GM18951 (cell line): ENCODE measurements at regions not wholly inside any gene's neighbourhood (a gene's known extent, or its start where the extent isn't known, plus 50 kb on each side); places are given as distances from the start of the nearest gene placed in this dataset.
A peak's percentile ranks its signal among the peaks of the same experiment; 100 is the strongest.

Source experiments
- POLR2A ChIP-seq: IDR thresholded peaks from 4 replicates; pipeline ENCODE4 v1.6.1; 2011; ENCODE audit warnings: mild to moderate bottlenecking; ENCODE audit not compliant: insufficient read length, insufficient read depth; ENCODE audit errors: extremely low read depth
- in situ Hi-C: fragments of 300-500 bp; cut with MboI; formaldehyde crosslinking; loops from one replicate; pipeline ENCODE4 v1.12.0; 2022; ENCODE audit warnings: low sequenced_read_pairs, mixed read lengths, inconsistent platforms; ENCODE audit not compliant: unreplicated experiment

DNA sequence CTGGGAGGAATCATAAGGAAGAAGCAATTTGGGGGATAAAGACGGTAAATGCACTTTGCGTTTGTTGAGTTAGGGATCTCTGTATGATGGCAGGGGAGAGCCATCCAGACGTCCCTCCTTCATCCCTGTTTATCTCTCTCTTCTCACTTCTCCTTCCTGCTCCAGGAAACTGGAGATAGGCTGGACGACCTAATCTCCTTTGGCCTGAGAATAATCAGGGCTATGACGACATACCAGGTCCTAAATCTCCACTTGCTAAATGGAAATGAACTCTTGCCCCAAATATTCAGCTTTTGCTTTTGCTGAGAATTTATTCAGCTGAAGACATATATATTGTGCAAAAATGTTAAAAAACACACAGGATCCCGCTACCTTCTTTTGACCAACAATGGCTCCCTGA, 182.9 kb upstream of the INHBA start:
- TF ChIP-seq POLR2A = no peak
- in situ Hi-C loops = no loop called here

DNA sequence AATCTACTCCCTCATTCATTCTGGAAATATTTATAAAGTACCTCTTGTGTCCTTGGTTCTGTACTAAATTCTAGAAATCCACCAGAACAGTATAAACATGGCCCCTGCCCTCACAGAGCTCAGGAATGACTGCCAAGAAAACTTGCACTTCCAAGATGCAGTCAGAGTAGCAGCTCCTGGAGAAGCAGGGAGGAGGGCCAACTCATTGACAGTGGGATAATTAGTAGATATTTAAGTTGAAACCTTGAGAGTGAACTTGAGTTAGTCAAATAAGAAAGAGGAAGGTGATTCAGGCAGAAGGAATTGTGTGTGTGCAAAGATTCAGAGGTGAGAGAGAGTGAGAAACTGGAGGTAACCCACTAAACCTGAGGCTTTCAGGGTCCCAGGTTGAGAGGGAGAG, 182.2 kb upstream of the INHBA start:
- TF ChIP-seq POLR2A = no peak
- in situ Hi-C loops = no loop called here

DNA sequence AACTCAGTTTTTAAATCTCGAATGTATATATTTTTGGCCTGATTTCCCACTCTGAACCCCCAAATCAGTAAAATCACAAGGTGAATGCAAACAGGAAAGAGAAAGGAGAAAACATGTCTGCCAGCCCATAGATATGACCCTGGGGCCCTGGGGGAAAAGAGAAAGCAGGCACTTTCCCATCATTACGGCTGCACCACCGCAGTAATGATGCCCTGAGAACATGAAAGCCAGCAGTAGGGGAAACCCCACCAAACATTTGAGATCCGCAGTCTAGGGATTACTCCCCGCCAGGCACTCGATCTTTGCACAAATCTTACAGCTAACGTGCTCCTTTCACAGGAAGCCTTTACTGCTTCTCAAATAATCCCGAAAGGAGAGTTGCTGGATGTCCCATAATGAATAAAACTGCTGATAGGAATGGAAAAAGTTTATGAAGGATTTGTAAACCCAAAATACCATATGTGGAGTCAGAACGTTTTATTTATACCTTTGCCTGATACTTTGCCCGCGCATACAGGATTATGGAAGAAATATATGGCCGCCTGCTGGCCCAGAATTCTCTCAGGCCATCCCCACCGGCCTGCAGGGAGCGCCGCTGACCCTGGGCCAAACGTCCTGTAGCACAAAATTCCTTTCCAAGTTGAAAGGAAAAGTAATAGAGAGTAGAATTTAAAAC, 180.0 kb upstream of the INHBA start:
- no peak for TF ChIP-seq POLR2A
- in situ Hi-C loops = no loop called here

DNA sequence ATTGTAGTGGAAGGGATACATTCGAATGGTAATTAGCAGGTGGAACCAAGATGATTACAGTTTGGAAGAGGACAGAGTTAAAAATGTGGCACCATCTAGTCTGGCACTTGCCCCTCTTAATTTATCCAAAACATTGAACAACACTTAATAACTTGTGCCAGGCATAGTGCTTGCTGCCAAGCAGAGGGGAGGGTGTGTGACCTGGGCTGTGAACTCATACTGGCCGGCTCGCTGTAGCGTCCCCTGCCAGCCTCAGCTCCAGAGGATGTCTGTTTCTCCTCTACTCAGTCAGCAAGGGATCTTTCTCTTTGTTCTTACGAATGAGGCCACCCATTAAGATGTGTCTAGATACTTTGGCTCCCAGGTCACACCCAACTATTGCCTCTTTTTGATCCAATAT, 179.4 kb upstream of the INHBA start:
- TF ChIP-seq POLR2A = no peak
- in situ Hi-C loops = no loop called here

DNA sequence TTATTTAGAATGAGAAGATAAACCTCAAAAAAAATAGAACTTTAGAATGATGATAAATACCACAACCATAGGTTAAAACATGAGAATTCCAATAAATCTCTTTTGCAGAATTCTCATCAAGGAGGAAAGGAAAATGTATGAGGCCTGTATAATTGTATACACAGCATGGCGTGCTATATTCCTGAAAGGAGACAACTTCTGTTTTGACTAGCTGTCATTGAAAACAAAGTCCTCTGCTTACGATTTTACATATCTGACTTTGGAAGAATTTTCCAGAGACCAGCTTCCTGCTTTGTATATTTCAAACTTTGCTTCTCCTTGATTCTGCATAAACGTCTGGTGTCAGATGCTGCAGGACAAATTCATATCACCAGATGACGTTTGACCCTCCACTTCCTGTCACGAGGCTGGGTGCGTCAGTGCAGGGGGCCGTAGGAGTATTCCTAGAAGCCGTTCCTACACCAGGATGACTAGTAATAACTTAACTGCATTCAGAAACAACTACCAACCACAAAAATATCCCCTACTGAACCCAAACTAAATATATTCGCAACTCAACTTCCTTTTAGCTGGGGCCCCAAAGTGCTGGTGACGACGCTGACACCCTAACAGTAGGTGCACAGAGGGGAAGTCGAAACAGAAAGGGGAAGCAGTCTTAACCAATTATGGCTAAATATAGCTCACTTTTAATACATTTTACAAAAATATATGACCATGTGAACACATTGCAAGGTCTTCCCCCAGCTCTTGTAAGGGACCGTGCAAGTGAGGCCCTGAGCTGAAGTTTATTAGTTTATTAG, 178.6 kb upstream of the INHBA start:
- TF ChIP-seq POLR2A = peak; percentile 23
- in situ Hi-C loops = no loop called here

DNA sequence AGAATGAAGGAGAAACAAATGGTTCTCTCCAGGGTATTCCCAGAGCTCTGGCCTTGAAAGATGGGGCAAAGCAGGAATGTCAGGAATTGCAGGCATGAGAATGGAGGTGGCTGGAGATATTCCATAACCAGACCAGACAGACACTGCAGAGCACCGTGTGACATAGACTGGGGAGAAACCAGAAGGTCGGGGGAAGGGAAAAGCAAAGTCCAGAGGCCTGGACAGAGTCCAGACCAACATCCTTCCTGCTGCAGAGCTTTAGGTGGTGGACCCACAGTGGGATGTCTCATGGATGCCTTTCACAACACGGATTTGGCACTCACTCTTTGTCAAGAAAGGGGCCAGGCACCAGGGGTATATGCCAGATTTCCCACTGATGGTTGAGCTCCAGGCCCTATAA, 177.2 kb upstream of the INHBA start:
- no peak for TF ChIP-seq POLR2A
- in situ Hi-C loops = no loop called here

- in situ Hi-C loops = no loop called here
- no peak for TF ChIP-seq POLR2A
Observed at GRCh38 chr7:41879403-41879802, 176.5 kb upstream of the INHBA start.

GRCh38 chr7:41878309-41879295, 175.7 kb upstream of the INHBA start:
- in situ Hi-C loops = no loop called here
- no peak for TF ChIP-seq POLR2A

DNA sequence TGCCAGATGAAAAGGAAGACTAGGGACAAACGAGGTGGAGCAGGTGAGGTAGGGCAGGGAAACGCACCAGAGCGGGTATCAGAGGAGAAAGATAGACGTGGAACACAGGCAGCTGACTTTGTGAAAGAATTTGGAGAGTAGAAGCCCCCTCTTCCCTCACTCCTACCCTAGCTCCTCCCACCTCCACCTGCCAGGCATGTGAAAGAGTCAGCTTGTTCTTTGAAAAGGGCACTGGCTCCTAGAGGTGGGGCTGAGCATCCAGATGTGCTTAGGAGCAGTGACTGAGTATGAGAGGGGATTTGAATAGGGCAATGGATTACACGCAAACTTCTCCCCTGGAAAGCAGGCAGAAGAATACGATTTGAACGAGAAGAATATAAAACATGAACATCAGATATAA, 174.2 kb upstream of the INHBA start:
- no peak for TF ChIP-seq POLR2A
- in situ Hi-C loops = no loop called here

- no peak for TF ChIP-seq POLR2A
- in situ Hi-C loops = no loop called here
Observed at GRCh38 chr7:41875513-41875912, 172.6 kb upstream of the INHBA start.

DNA sequence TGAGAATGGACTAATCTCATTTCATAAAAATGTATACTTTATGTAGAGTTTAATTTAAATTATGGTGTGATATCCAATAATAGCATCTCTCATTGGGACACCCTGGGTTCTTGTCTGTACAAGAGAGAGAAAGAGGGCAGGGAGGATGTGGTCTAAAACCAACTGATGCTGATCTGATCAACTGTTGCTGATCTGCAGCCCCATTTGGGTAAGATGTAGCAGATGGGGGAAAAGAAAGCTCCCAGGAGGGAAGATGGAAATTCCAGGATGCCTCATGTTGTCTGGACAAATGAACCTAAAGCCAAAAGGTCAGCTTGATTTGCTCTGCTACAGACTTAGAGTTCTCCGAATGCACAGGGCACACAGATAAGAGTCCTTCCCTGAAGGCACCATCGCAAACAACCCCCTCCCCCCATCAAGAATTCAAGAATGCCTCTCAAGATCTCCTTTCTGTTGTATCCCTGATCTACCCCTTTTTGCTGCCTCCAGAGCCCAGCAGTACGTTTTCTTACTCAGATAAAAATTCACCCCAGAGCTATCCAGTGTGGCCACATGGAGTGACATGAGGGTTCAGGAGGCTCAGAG, 171.4 kb upstream of the INHBA start:
- in situ Hi-C loops = no loop called here
- no peak for TF ChIP-seq POLR2A

GRCh38 chr7:41873741-41874140, 170.9 kb upstream of the INHBA start:
- in situ Hi-C loops = no loop called here

GRCh38 chr7:41872966-41873365, 170.1 kb upstream of the INHBA start:
- in situ Hi-C loops = no loop called here
- no peak for TF ChIP-seq POLR2A

More at GRCh38 chr7:41873741-41874140, 170.9 kb upstream of the INHBA start:
- TF ChIP-seq POLR2A = no peak
